HEK293 (cell line): ENCODE measurements at regions not wholly inside any gene's neighbourhood (a gene's known extent, or its start where the extent isn't known, plus 50 kb on each side); places are given as distances from the start of the nearest gene placed in this dataset.

Experiments used
- CTCF ChIA-PET: fragments of 350-600 bp; formaldehyde crosslinking; extraction: SDS; loops from one replicate; lab custom pipeline; 2021; ENCODE audit warnings: antibody characterized with exemption; lab: Yijun Ruan, JAX
- POLR2A ChIA-PET: fragments of 300-600 bp; formaldehyde crosslinking; extraction: SDS; loops from one replicate; lab custom pipeline; 2020; ENCODE audit warnings: antibody characterized with exemption, inconsistent platforms; lab: Yijun Ruan, JAX
- H3K27ac ChIP-seq: fragments of 200-500 bp; sonication (Bioruptor generic); 2 replicates; pipeline ENCODE4 v1.5.1; 2014; ENCODE audit warnings: low read depth, low read length, control low read depth, inconsistent platforms; ENCODE audit errors: extremely low read depth
- H3K36me3 ChIP-seq, 2 experiments: fragments of 200-500 bp in 1 of 2; sonication (Bioruptor generic) in 1 of 2; 1 replicate in 1 of 2; 2 replicates in 1 of 2; pipeline ENCODE4 v1.5.1; 2014 to 2017; ENCODE audit warnings: inconsistent platforms in 2 of 2, low read length in 2 of 2; ENCODE audit not compliant: control insufficient read depth in 2 of 2, insufficient read depth in 1 of 2
- H3K4me1 ChIP-seq: fragments of 200-500 bp; sonication (Bioruptor generic); 2 replicates; pipeline ENCODE4 v1.5.1; 2014; ENCODE audit warnings: mild to moderate bottlenecking, low read length, inconsistent platforms; ENCODE audit not compliant: control insufficient read depth, insufficient read depth
- H3K4me3 ChIP-seq: 2 replicates; pipeline ENCODE4 v1.5.1; 2011; ENCODE audit warnings: low read depth, mild to moderate bottlenecking, control low read depth, low read length, moderate library complexity
- H3K9me3 ChIP-seq: fragments of 200-500 bp; sonication (Bioruptor generic); 2 replicates; pipeline ENCODE4 v1.5.1; 2014; ENCODE audit warnings: low read depth, low read length, inconsistent platforms; ENCODE audit not compliant: control insufficient read depth, insufficient read depth
- CTCF ChIP-seq: fragments of 450-650 bp; formaldehyde crosslinking; IDR thresholded peaks from 2 replicates; pipeline ENCODE4 v1.5.1; 2016; ENCODE audit warnings: missing biosample characterization, missing genetic modification characterization
- GFI1B ChIP-seq: fragments of 450-650 bp; formaldehyde crosslinking; IDR thresholded peaks from 2 replicates; pipeline ENCODE4 v1.5.1; 2016; ENCODE audit warnings: missing biosample characterization, missing genetic modification characterization
- MZF1 ChIP-seq: fragments of 450-650 bp; formaldehyde crosslinking; IDR thresholded peaks from 2 replicates; pipeline ENCODE4 v1.5.1; 2017; ENCODE audit warnings: missing biosample characterization, missing genetic modification characterization, borderline replicate concordance
- PATZ1 ChIP-seq: fragments of 450-650 bp; formaldehyde crosslinking; IDR thresholded peaks from 2 replicates; pipeline ENCODE4 v1.5.1; 2016; ENCODE audit warnings: missing biosample characterization, missing genetic modification characterization
- ZBTB7A ChIP-seq: fragments of 450-650 bp; formaldehyde crosslinking; IDR thresholded peaks from 2 replicates; pipeline ENCODE4 v1.5.1; 2016; ENCODE audit warnings: low read depth, missing biosample characterization, missing genetic modification characterization
- ZBTB8A ChIP-seq: fragments of 450-650 bp; formaldehyde crosslinking; IDR thresholded peaks from 2 replicates; pipeline ENCODE4 v1.5.1; 2016; ENCODE audit warnings: missing biosample characterization, missing genetic modification characterization
- ZNF146 ChIP-seq: fragments of 450-650 bp; formaldehyde crosslinking; IDR thresholded peaks from 2 replicates; pipeline ENCODE4 v1.5.1; 2016; ENCODE audit warnings: missing biosample characterization, missing genetic modification characterization
- ZNF211 ChIP-seq: fragments of 450-650 bp; formaldehyde crosslinking; IDR thresholded peaks from 2 replicates; pipeline ENCODE4 v1.5.1; 2016; ENCODE audit warnings: low read depth, missing biosample characterization, missing genetic modification characterization
- ZNF324 ChIP-seq: fragments of 450-650 bp; formaldehyde crosslinking; IDR thresholded peaks from 2 replicates; pipeline ENCODE4 v1.5.1; 2016; ENCODE audit warnings: missing biosample characterization, missing genetic modification characterization
- ZNF394 ChIP-seq: fragments of 450-650 bp; formaldehyde crosslinking; IDR thresholded peaks from 2 replicates; pipeline ENCODE4 v1.5.1; 2016; ENCODE audit warnings: missing biosample characterization, missing genetic modification characterization, mild to moderate bottlenecking, moderate library complexity, borderline replicate concordance
- ZNF404 ChIP-seq: fragments of 450-650 bp; formaldehyde crosslinking; IDR thresholded peaks from 2 replicates; pipeline ENCODE4 v1.5.1; 2017; ENCODE audit warnings: missing biosample characterization, missing genetic modification characterization
- ZNF560 ChIP-seq: fragments of 450-650 bp; formaldehyde crosslinking; IDR thresholded peaks from 2 replicates; pipeline ENCODE4 v1.5.1; 2017; ENCODE audit warnings: missing biosample characterization, missing genetic modification characterization, borderline replicate concordance
- ZNF561 ChIP-seq: fragments of 450-650 bp; IDR thresholded peaks from 2 replicates; pipeline ENCODE4 v1.5.1; 2018; ENCODE audit warnings: missing biosample characterization, missing genetic modification characterization, borderline replicate concordance
- TF ChIP-seq, protein P1 (sequence below): fragments of 450-650 bp; formaldehyde crosslinking; IDR thresholded peaks from 2 replicates; pipeline ENCODE4 v1.5.1; 2016; ENCODE audit warnings: missing biosample characterization, missing genetic modification characterization
- TF ChIP-seq, protein P2 (sequence below): fragments of 450-650 bp; formaldehyde crosslinking; IDR thresholded peaks from 2 replicates; pipeline ENCODE4 v1.5.1; 2016; ENCODE audit warnings: missing biosample characterization, missing genetic modification characterization, low read depth
- TF ChIP-seq, protein P3 (sequence below): fragments of 450-650 bp; formaldehyde crosslinking; optimal IDR thresholded peaks from 2 replicates; pipeline ENCODE3; 2016; ENCODE audit warnings: missing biosample characterization, mild to moderate bottlenecking, missing genetic modification characterization
- TF ChIP-seq, protein P4 (sequence below): fragments of 450-650 bp; formaldehyde crosslinking; IDR thresholded peaks from 2 replicates; pipeline ENCODE4 v1.5.1; 2016; ENCODE audit warnings: missing biosample characterization, missing genetic modification characterization

DNA sequence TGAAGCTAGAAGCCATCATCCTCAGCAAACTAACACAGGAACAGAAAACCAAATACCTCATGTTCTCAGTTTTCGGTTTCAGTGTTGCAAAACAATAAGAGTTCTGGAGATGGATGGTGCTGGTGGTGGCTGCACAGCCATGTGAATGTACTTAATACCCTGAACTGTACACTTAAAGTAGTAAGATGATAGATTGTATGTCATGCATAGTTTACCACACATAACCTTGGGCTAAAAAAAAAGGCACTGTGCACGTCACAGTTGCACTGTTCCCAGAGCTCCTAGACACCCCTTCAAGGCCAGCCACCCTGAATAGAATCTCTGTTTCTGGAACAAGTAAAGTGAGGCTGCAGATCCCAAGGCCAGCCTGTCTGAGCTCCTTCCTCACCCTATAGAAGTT lies 243.3 kb upstream of the IGF1R start:
- TF ChIP-seq ZNF404 (tag by site-specific recombination) (no peak), ZNF146 (tag by site-specific recombination) (no peak), ZNF394 (no peak), CTCF (tag by site-specific recombination) (no peak), MZF1 (tag by site-specific recombination) (no peak), ZNF324 (tag by site-specific recombination) (no peak), ZNF211 (tag by site-specific recombination) (no peak), PATZ1 (no peak), ZBTB7A (tag by site-specific recombination) (no peak)
- TF ChIP-seq, protein P1, sequence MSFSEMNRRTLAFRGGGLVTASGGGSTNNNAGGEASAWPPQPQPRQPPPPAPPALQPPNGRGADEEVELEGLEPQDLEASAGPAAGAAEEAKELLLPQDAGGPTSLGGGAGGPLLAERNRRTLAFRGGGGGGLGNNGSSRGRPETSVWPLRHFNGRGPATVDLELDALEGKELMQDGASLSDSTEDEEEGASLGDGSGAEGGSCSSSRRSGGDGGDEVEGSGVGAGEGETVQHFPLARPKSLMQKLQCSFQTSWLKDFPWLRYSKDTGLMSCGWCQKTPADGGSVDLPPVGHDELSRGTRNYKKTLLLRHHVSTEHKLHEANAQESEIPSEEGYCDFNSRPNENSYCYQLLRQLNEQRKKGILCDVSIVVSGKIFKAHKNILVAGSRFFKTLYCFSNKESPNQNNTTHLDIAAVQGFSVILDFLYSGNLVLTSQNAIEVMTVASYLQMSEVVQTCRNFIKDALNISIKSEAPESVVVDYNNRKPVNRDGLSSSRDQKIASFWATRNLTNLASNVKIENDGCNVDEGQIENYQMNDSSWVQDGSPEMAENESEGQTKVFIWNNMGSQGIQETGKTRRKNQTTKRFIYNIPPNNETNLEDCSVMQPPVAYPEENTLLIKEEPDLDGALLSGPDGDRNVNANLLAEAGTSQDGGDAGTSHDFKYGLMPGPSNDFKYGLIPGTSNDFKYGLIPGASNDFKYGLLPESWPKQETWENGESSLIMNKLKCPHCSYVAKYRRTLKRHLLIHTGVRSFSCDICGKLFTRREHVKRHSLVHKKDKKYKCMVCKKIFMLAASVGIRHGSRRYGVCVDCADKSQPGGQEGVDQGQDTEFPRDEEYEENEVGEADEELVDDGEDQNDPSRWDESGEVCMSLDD (tag by site-specific recombination) = no peak
- TF ChIP-seq, protein P2, sequence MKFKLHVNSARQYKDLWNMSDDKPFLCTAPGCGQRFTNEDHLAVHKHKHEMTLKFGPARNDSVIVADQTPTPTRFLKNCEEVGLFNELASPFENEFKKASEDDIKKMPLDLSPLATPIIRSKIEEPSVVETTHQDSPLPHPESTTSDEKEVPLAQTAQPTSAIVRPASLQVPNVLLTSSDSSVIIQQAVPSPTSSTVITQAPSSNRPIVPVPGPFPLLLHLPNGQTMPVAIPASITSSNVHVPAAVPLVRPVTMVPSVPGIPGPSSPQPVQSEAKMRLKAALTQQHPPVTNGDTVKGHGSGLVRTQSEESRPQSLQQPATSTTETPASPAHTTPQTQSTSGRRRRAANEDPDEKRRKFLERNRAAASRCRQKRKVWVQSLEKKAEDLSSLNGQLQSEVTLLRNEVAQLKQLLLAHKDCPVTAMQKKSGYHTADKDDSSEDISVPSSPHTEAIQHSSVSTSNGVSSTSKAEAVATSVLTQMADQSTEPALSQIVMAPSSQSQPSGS = no peak
- TF ChIP-seq, protein P3, sequence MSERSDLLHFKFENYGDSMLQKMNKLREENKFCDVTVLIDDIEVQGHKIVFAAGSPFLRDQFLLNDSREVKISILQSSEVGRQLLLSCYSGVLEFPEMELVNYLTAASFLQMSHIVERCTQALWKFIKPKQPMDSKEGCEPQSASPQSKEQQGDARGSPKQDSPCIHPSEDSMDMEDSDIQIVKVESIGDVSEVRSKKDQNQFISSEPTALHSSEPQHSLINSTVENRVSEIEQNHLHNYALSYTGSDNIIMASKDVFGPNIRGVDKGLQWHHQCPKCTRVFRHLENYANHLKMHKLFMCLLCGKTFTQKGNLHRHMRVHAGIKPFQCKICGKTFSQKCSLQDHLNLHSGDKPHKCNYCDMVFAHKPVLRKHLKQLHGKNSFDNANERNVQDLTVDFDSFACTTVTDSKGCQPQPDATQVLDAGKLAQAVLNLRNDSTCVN = no peak
- CTCF ChIA-PET = interaction anchor here (1.5 kb wide), 1 partner anchor 23 kb away, joined by 4 read pairs; no protein-coding TSS in a partner anchor
- POLR2A ChIA-PET = no interaction called here
- no peak overlapping the region for H3K4me3 ChIP-seq
- H3K9me3 ChIP-seq = no peaks in the 10 kb centered on the region
- H3K27ac ChIP-seq = no peak overlapping the region
- no peaks in the 10 kb centered on the region for H3K4me1 ChIP-seq
- H3K36me3 ChIP-seq = no peaks in the 10 kb centered on the region

- no peaks in the 10 kb centered on the region for H3K36me3 ChIP-seq
- POLR2A ChIA-PET = no interaction called here
- CTCF ChIA-PET = interaction anchor here (0.6 kb wide), 1 partner anchor 1781 kb away, joined by 3 read pairs; no protein-coding TSS in a partner anchor
- H3K4me1 ChIP-seq = no peaks in the 10 kb centered on the region
- TF ChIP-seq, protein P4, sequence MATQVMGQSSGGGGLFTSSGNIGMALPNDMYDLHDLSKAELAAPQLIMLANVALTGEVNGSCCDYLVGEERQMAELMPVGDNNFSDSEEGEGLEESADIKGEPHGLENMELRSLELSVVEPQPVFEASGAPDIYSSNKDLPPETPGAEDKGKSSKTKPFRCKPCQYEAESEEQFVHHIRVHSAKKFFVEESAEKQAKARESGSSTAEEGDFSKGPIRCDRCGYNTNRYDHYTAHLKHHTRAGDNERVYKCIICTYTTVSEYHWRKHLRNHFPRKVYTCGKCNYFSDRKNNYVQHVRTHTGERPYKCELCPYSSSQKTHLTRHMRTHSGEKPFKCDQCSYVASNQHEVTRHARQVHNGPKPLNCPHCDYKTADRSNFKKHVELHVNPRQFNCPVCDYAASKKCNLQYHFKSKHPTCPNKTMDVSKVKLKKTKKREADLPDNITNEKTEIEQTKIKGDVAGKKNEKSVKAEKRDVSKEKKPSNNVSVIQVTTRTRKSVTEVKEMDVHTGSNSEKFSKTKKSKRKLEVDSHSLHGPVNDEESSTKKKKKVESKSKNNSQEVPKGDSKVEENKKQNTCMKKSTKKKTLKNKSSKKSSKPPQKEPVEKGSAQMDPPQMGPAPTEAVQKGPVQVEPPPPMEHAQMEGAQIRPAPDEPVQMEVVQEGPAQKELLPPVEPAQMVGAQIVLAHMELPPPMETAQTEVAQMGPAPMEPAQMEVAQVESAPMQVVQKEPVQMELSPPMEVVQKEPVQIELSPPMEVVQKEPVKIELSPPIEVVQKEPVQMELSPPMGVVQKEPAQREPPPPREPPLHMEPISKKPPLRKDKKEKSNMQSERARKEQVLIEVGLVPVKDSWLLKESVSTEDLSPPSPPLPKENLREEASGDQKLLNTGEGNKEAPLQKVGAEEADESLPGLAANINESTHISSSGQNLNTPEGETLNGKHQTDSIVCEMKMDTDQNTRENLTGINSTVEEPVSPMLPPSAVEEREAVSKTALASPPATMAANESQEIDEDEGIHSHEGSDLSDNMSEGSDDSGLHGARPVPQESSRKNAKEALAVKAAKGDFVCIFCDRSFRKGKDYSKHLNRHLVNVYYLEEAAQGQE (tag by site-specific recombination) = no peak
- TF ChIP-seq ZNF146 (tag by site-specific recombination) = no peak
- TF ChIP-seq GFI1B (tag by site-specific recombination) = no peak
- no peak for TF ChIP-seq ZNF560
- no peak for TF ChIP-seq ZBTB8A (tag by site-specific recombination)
- TF ChIP-seq ZNF561 (tag by site-specific recombination) = no peak
- TF ChIP-seq, all 188 proteins: peak for 0
- Histone ChIP-seq H3K4me3 (no peak overlapping the region), H3K27ac (no peak overlapping the region), H3K9me3 (no peaks in the 10 kb centered on the region)
Observed at GRCh38 chr15:98408231-98408630, 240.1 kb upstream of the IGF1R start.
